ENCODE measurements at regions not wholly inside any gene's neighbourhood (a gene's known extent, or its start where the extent isn't known, plus 50 kb on each side); places are given as distances from the start of the nearest gene placed in this dataset.
A peak's percentile ranks its signal among the peaks of the same experiment; 100 is the strongest.

DNA sequence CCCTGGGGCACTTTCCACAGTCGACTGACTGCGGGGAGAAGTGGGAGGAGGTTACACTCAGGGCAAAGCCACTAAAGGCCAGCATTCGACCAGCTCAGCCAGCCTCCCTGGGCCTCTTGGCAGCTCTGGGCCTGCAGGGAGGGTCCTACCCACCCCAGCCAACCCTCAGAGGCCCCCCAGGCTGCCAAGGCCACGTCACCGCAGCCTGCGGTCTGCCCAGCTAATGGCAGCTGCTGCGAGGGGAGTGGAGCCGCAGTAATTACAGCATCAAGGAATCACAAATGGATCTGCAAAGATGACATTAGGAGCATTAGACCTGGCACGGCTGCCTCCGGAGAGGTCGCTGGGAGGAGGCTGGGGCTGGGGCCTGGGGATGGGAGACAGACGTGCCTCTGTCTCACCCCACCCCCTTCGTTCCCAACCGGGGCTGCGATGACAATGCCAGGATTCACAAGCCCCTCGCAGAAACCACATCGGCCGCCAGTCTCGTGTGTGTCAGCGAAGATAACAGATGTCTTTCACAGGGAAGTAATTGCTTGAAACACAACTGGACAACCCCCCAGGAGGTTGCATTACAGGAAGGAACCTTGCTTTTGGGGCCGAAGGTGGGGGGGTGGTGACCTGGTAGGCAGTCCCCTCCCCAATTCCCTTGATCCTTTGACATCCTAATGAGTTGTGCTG is 367.6 kb downstream of the BCOR start (continued):
- TF ChIP-seq, protein P1, sequence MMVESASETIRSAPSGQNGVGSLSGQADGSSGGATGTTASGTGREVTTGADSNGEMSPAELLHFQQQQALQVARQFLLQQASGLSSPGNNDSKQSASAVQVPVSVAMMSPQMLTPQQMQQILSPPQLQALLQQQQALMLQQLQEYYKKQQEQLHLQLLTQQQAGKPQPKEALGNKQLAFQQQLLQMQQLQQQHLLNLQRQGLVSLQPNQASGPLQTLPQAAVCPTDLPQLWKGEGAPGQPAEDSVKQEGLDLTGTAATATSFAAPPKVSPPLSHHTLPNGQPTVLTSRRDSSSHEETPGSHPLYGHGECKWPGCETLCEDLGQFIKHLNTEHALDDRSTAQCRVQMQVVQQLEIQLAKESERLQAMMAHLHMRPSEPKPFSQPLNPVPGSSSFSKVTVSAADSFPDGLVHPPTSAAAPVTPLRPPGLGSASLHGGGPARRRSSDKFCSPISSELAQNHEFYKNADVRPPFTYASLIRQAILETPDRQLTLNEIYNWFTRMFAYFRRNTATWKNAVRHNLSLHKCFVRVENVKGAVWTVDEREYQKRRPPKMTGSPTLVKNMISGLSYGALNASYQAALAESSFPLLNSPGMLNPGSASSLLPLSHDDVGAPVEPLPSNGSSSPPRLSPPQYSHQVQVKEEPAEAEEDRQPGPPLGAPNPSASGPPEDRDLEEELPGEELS (CRISPR knock-in tag; IDR thresholded peaks at IDR 0.05; ENCODE audit: borderline replicate concordance) = no peak
- no peak for TF ChIP-seq FOXK2 (conservative IDR thresholded peaks at IDR 0.05 in 1 of 2, IDR thresholded peaks at IDR 0.05 in 1 of 2; ENCODE audit: low read depth in 2 of 2)
- TF ChIP-seq TGIF2 (CRISPR knock-in tag; IDR thresholded peaks at IDR 0.05) = no peak
- TF ChIP-seq CREM (IDR thresholded peaks at IDR 0.05; ENCODE audit: low read depth) = peak; percentile 13; the same call in 1 of the 2 replicates
- TF ChIP-seq, protein P2, sequence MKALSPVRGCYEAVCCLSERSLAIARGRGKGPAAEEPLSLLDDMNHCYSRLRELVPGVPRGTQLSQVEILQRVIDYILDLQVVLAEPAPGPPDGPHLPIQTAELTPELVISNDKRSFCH (CRISPR knock-in tag; IDR thresholded peaks at IDR 0.05) = no peak
- TF ChIP-seq, protein P2 (tag; IDR thresholded peaks at IDR 0.05) = no peak
- TF ChIP-seq, protein P3, sequence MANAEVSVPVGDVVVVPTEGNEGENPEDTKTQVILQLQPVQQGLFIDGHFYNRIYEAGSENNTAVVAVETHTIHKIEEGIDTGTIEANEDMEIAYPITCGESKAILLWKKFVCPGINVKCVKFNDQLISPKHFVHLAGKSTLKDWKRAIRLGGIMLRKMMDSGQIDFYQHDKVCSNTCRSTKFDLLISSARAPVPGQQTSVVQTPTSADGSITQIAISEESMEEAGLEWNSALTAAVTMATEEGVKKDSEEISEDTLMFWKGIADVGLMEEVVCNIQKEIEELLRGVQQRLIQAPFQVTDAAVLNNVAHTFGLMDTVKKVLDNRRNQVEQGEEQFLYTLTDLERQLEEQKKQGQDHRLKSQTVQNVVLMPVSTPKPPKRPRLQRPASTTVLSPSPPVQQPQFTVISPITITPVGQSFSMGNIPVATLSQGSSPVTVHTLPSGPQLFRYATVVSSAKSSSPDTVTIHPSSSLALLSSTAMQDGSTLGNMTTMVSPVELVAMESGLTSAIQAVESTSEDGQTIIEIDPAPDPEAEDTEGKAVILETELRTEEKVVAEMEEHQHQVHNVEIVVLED (CRISPR knock-in tag; IDR thresholded peaks at IDR 0.05) = no peak
- no peak for TF ChIP-seq SIRT6 (IDR thresholded peaks at IDR 0.05; ENCODE audit: low read depth, low read length)
- no peak for TF ChIP-seq NR2F6 (CRISPR knock-in tag; IDR thresholded peaks at IDR 0.05)
- no peak for TF ChIP-seq HMG20A (CRISPR knock-in tag; conservative IDR thresholded peaks at IDR 0.05)
